RWPE2 (cell line): ENCODE measurements at regions not wholly inside any gene's neighbourhood (a gene's known extent, or its start where the extent isn't known, plus 50 kb on each side); places are given as distances from the start of the nearest gene placed in this dataset.

Source experiments
- ATAC-seq: fragments of 200-7000 bp; cut with Tn5 transposase; 3 replicates; pipeline ENCODE4 v1.9.1; 2021; ENCODE audit warnings: low read depth
- DNase-seq: peaks from one replicate; pipeline ENCODE4 v3.0.0-alpha.2; 2020; ENCODE audit warnings: low spot score
- H3K27ac ChIP-seq: fragments of 450-650 bp; 2 replicates; pipeline ENCODE4 v1.5.1; 2017; ENCODE audit warnings: mild to moderate bottlenecking; ENCODE audit not compliant: poor library complexity, severe bottlenecking
- H3K27me3 ChIP-seq: fragments of 250-450 bp; sonication (Bioruptor Pico); 2 replicates; pipeline ENCODE4 v1.5.1; 2021; ENCODE audit warnings: mild to moderate bottlenecking, moderate library complexity; ENCODE audit not compliant: insufficient read depth, poor library complexity, severe bottlenecking
- H3K36me3 ChIP-seq: fragments of 250-450 bp; sonication (Bioruptor Pico); 2 replicates; pipeline ENCODE4 v1.5.1; 2020; ENCODE audit warnings: low read depth, mild to moderate bottlenecking, moderate library complexity
- H3K4me1 ChIP-seq: fragments of 250-450 bp; sonication (Bioruptor Pico); 2 replicates; pipeline ENCODE4 v1.5.1; 2021; ENCODE audit warnings: mild to moderate bottlenecking, moderate library complexity; ENCODE audit not compliant: insufficient read depth, poor library complexity, severe bottlenecking
- H3K4me3 ChIP-seq: fragments of 250-450 bp; sonication (Bioruptor Pico); 2 replicates; pipeline ENCODE4 v1.5.1; 2021; ENCODE audit warnings: mild to moderate bottlenecking, moderate library complexity; ENCODE audit not compliant: severe bottlenecking
- H3K9me3 ChIP-seq: fragments of 250-450 bp; sonication (Bioruptor Pico); 2 replicates; pipeline ENCODE4 v1.5.1; 2021; ENCODE audit warnings: mild to moderate bottlenecking, moderate library complexity; ENCODE audit not compliant: severe bottlenecking
- CTCF ChIP-seq: fragments of 450-650 bp; IDR thresholded peaks from one replicate; pipeline ENCODE4 v1.5.1; 2017; ENCODE audit warnings: mild to moderate bottlenecking, moderate library complexity; ENCODE audit not compliant: poor library complexity, severe bottlenecking

GRCh38 chr11:22989371-22989770, 129.1 kb upstream of the CCDC179 start:
- Histone ChIP-seq H3K27ac (no peak overlapping the region), H3K9me3 (peaks cover 3% of the 10 kb centered on the region), H3K4me1 (no peaks in the 10 kb centered on the region), H3K36me3 (no peaks in the 10 kb centered on the region), H3K4me3 (no peak overlapping the region), H3K27me3 (no peaks in the 10 kb centered on the region)
- TF ChIP-seq CTCF: no peak
- DNase-seq (no peak), ATAC-seq (no peak)

- no peak for ATAC-seq
- Histone ChIP-seq H3K36me3 (no peaks in the 10 kb centered on the region), H3K4me1 (no peaks in the 10 kb centered on the region), H3K27me3 (no peaks in the 10 kb centered on the region), H3K9me3 (peaks cover 3% of the 10 kb centered on the region), H3K4me3 (no peak overlapping the region), H3K27ac (no peak overlapping the region)
- TF ChIP-seq CTCF: no peak
- no peak for DNase-seq
Observed at GRCh38 chr11:22991196-22991595, 130.9 kb upstream of the CCDC179 start.

- ATAC-seq (no peak), DNase-seq (no peak)
- H3K4me1 ChIP-seq: no peaks in the 10 kb centered on the region
- H3K27ac ChIP-seq: no peak overlapping the region
- no peak overlapping the region for H3K4me3 ChIP-seq
- H3K36me3 ChIP-seq: no peaks in the 10 kb centered on the region
- H3K9me3 ChIP-seq: no peaks in the 10 kb centered on the region
- no peak for TF ChIP-seq CTCF
- no peaks in the 10 kb centered on the region for H3K27me3 ChIP-seq
Observed at GRCh38 chr11:23006730-23007129, 146.5 kb upstream of the CCDC179 start.

- Histone ChIP-seq H3K4me1 (no peaks in the 10 kb centered on the region), H3K27me3 (no peaks in the 10 kb centered on the region), H3K4me3 (no peak overlapping the region), H3K36me3 (no peaks in the 10 kb centered on the region), H3K27ac (no peak overlapping the region), H3K9me3 (no peaks in the 10 kb centered on the region)
- no peak for TF ChIP-seq CTCF
- DNase-seq: no peak
- ATAC-seq: no peak
Observed at GRCh38 chr11:23010790-23011335, 150.6 kb upstream of the CCDC179 start.

- no peaks in the 10 kb centered on the region for H3K9me3 ChIP-seq
- H3K27me3 ChIP-seq: no peaks in the 10 kb centered on the region
- DNase-seq (no peak), ATAC-seq (no peak)
- no peak overlapping the region for H3K27ac ChIP-seq
- H3K36me3 ChIP-seq: no peaks in the 10 kb centered on the region
- TF ChIP-seq CTCF: no peak
- no peaks in the 10 kb centered on the region for H3K4me1 ChIP-seq
- H3K4me3 ChIP-seq: no peak overlapping the region
Observed at GRCh38 chr11:23012930-23013329, 152.7 kb upstream of the CCDC179 start.
